ENCODE measurements at regions not wholly inside any gene's neighbourhood (a gene's known extent, or its start where the extent isn't known, plus 50 kb on each side); places are given as distances from the start of the nearest gene placed in this dataset.

DNA sequence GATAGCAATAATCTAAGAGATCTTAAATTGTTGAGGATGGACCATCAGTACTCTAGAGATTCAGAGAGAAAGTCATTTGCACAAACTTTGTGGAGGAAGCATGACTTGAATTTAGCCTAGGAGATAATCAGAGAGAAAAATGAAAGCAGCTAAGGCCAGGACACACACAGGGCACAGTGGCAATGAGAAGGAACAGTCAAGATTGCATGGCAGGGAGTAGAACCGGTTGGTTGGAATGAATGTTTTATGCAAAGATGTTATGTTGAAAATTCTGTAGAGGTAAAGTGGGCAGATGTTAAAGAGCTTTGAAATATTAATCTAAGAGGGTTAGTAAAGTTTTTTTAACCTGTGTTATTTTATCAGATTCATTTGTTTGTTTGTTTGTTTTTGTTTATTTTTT, 521.8 kb downstream of the GATA3 start:
- Histone ChIP-seq H3K9me3 (ENCODE audit: severe bottlenecking) (no peaks in the 10 kb centered on the region), H3K4me1 (ENCODE audit: insufficient read depth, poor library complexity, severe bottlenecking) (no peaks in the 10 kb centered on the region), H3K36me3 (ENCODE audit: low read depth) (no peaks in the 10 kb centered on the region), H3K4me3 (ENCODE audit: severe bottlenecking) (no peak overlapping the region), H3K27me3 (ENCODE audit: insufficient read depth, poor library complexity, severe bottlenecking) (no peaks in the 10 kb centered on the region), H3K27ac (ENCODE audit: poor library complexity, severe bottlenecking) (no peak overlapping the region)
- TF ChIP-seq CTCF (IDR thresholded peaks at IDR 0.05; ENCODE audit: poor library complexity, severe bottlenecking) = no peak
- ATAC-seq (ENCODE audit: low read depth) = no peak
- DNase-seq (ENCODE audit: low spot score) = no peak

GRCh38 chr10:8576911-8577310, 522.4 kb downstream of the GATA3 start:
- Histone ChIP-seq H3K36me3 (ENCODE audit: low read depth) (no peaks in the 10 kb centered on the region), H3K27ac (ENCODE audit: poor library complexity, severe bottlenecking) (no peak overlapping the region), H3K27me3 (ENCODE audit: insufficient read depth, poor library complexity, severe bottlenecking) (no peaks in the 10 kb centered on the region), H3K4me1 (ENCODE audit: insufficient read depth, poor library complexity, severe bottlenecking) (no peaks in the 10 kb centered on the region), H3K4me3 (ENCODE audit: severe bottlenecking) (no peak overlapping the region), H3K9me3 (ENCODE audit: severe bottlenecking) (no peaks in the 10 kb centered on the region)
- no peak for TF ChIP-seq CTCF (IDR thresholded peaks at IDR 0.05; ENCODE audit: poor library complexity, severe bottlenecking)
- DNase-seq (ENCODE audit: low spot score) (no peak), ATAC-seq (ENCODE audit: low read depth) (no peak)

DNA sequence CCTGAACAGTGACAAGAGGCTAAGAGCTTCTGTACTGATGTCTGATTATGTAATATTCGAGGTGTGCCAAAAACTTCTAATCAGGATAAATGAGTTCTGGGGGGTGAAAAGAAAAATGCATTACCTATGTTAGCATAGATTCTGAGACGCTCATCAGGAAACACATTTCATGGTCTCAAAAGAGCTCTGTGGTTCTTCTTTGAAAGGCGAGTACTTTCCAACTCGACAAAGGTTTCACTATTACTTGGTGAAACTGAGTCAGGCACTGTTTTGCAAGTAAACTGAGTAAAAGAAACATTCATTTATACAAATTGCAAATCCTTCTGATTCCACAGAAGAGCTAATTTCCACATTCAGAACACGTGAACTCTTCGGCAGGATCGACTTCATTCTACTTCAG, 523.2 kb downstream of the GATA3 start:
- Histone ChIP-seq H3K27ac (ENCODE audit: poor library complexity, severe bottlenecking) (no peak overlapping the region), H3K4me3 (ENCODE audit: severe bottlenecking) (no peak overlapping the region), H3K9me3 (ENCODE audit: severe bottlenecking) (no peaks in the 10 kb centered on the region), H3K36me3 (ENCODE audit: low read depth) (no peaks in the 10 kb centered on the region), H3K27me3 (ENCODE audit: insufficient read depth, poor library complexity, severe bottlenecking) (no peaks in the 10 kb centered on the region), H3K4me1 (ENCODE audit: insufficient read depth, poor library complexity, severe bottlenecking) (no peaks in the 10 kb centered on the region)
- ATAC-seq (ENCODE audit: low read depth) (no peak), DNase-seq (ENCODE audit: low spot score) (no peak)
- TF ChIP-seq CTCF (IDR thresholded peaks at IDR 0.05; ENCODE audit: poor library complexity, severe bottlenecking) = no peak

- H3K4me1 ChIP-seq (ENCODE audit: insufficient read depth, poor library complexity, severe bottlenecking) = no peaks in the 10 kb centered on the region
- no peaks in the 10 kb centered on the region for H3K9me3 ChIP-seq (ENCODE audit: severe bottlenecking)
- no peak for DNase-seq (ENCODE audit: low spot score)
- H3K4me3 ChIP-seq (ENCODE audit: severe bottlenecking) = no peak overlapping the region
- no peaks in the 10 kb centered on the region for H3K36me3 ChIP-seq (ENCODE audit: low read depth)
- no peak for ATAC-seq (ENCODE audit: low read depth)
- no peak for TF ChIP-seq CTCF (IDR thresholded peaks at IDR 0.05; ENCODE audit: poor library complexity, severe bottlenecking)
- H3K27ac ChIP-seq (ENCODE audit: poor library complexity, severe bottlenecking) = no peak overlapping the region
- no peaks in the 10 kb centered on the region for H3K27me3 ChIP-seq (ENCODE audit: insufficient read depth, poor library complexity, severe bottlenecking)
Measured at GRCh38 chr10:8581521-8582225, 527.2 kb downstream of the GATA3 start.

DNA sequence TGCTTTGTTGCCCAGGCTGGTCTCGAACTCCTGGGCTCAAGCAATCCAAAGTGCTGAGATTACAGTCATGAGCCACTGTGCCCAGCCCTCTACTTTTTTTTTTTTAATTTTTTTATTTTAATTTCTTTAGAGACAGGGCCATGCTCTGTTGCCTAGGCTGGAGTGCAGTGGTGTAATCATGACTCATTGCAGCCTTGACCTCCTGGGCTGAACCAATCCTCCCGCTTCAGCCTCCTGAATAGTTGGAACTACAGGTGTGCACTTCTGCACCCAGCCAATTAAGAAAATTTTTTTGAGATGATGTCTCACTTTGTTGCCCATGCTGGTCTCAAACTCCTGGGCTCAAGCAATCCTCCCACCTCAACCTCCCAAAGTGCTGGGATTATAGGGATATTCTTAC, 528.6 kb downstream of the GATA3 start:
- Histone ChIP-seq H3K27ac (ENCODE audit: poor library complexity, severe bottlenecking) (no peak overlapping the region), H3K27me3 (ENCODE audit: insufficient read depth, poor library complexity, severe bottlenecking) (no peaks in the 10 kb centered on the region), H3K9me3 (ENCODE audit: severe bottlenecking) (no peaks in the 10 kb centered on the region), H3K4me1 (ENCODE audit: insufficient read depth, poor library complexity, severe bottlenecking) (no peaks in the 10 kb centered on the region), H3K4me3 (ENCODE audit: severe bottlenecking) (no peak overlapping the region), H3K36me3 (ENCODE audit: low read depth) (no peaks in the 10 kb centered on the region)
- ATAC-seq (ENCODE audit: low read depth) (no peak), DNase-seq (ENCODE audit: low spot score) (no peak)
- no peak for TF ChIP-seq CTCF (IDR thresholded peaks at IDR 0.05; ENCODE audit: poor library complexity, severe bottlenecking)

Data from RWPE2 (cell line).